ENCODE measurements at regions not wholly inside any gene's neighbourhood (a gene's known extent, or its start where the extent isn't known, plus 50 kb on each side); places are given as distances from the start of the nearest gene placed in this dataset.

GRCh38 chr11:116414357-116414880 is 358.4 kb downstream of the BUD13 start:
- Histone ChIP-seq H3K9me2 (ENCODE audit: insufficient read depth, low read length) (no peaks in the 10 kb centered on the region), H4K20me1 (ENCODE audit: insufficient read depth) (no peaks in the 10 kb centered on the region), H3K79me2 (replicated peaks; ENCODE audit: insufficient read depth, low read length) (no peaks in the 10 kb centered on the region), H3K4me3 (ENCODE audit: low read length) (peak overlapping the region; percentile 13), H3K27me3 (ENCODE audit: insufficient read depth, low read depth, low read length) (no peaks in the 10 kb centered on the region), H3K27ac (ENCODE audit: low read length) (peak overlapping the region; percentile 89), H3K36me3 (ENCODE audit: insufficient read depth, low read length) (no peaks in the 10 kb centered on the region), H3K9ac (ENCODE audit: low read length) (peak overlapping the region; percentile 58), H3K4me2 (ENCODE audit: low read length) (peak overlapping the region; percentile 85), H3F3A (ENCODE audit: insufficient read depth, low read length, poor library complexity, severe bottlenecking) (no peaks in the 10 kb centered on the region), H2AFZ (ENCODE audit: low read depth, low read length) (no peak overlapping the region), H3K9me3 (ENCODE audit: low read length) (no peaks in the 10 kb centered on the region)
- no peak for TF ChIP-seq POLR2AphosphoS5 (IDR thresholded peaks at IDR 0.05)
- TF ChIP-seq EP300 (conservative IDR thresholded peaks at IDR 0.05; ENCODE audit: poor library complexity, severe bottlenecking): no peak
- TF ChIP-seq CTCF (IDR thresholded peaks at IDR 0.05; ENCODE audit: poor library complexity, severe bottlenecking): no peak
- TF ChIP-seq SMC3 (conservative IDR thresholded peaks at IDR 0.05; ENCODE audit: poor library complexity): no peak
- TF ChIP-seq MXI1 (conservative IDR thresholded peaks at IDR 0.05; ENCODE audit: poor library complexity, severe bottlenecking): no peak
- TF ChIP-seq EZH2 (IDR thresholded peaks at IDR 0.05; ENCODE audit: borderline replicate concordance, insufficient read depth, low read length, poor library complexity, severe bottlenecking): no peak
- TF ChIP-seq REST (IDR thresholded peaks at IDR 0.05; ENCODE audit: borderline replicate concordance): no peak
- TF ChIP-seq RAD21 (conservative IDR thresholded peaks at IDR 0.05): no peak
- TF ChIP-seq TAF1 (IDR thresholded peaks at IDR 0.05; ENCODE audit: low read depth): no peak

- no peaks in the 10 kb centered on the region for H3K27me3 ChIP-seq (ENCODE audit: insufficient read depth, low read depth, low read length)
- no peak overlapping the region for H3K9ac ChIP-seq (ENCODE audit: low read length)
- H3K79me2 ChIP-seq (replicated peaks; ENCODE audit: insufficient read depth, low read length): no peaks in the 10 kb centered on the region
- no peaks in the 10 kb centered on the region for H3K9me3 ChIP-seq (ENCODE audit: low read length)
- H3K9me2 ChIP-seq (ENCODE audit: insufficient read depth, low read length): no peaks in the 10 kb centered on the region
- no peaks in the 10 kb centered on the region for H4K20me1 ChIP-seq (ENCODE audit: insufficient read depth)
- H3F3A ChIP-seq (ENCODE audit: insufficient read depth, low read length, poor library complexity, severe bottlenecking): no peaks in the 10 kb centered on the region
- no peaks in the 10 kb centered on the region for H3K36me3 ChIP-seq (ENCODE audit: insufficient read depth, low read length)
- H2AFZ ChIP-seq (ENCODE audit: low read depth, low read length): no peak overlapping the region
- TF ChIP-seq EP300 (conservative IDR thresholded peaks at IDR 0.05; ENCODE audit: poor library complexity, severe bottlenecking): no peak
- H3K4me3 ChIP-seq (ENCODE audit: low read length): no peak overlapping the region
- H3K27ac ChIP-seq (ENCODE audit: low read length): peak overlapping the region; percentile 89
- H3K4me2 ChIP-seq (ENCODE audit: low read length): no peak overlapping the region
Observed at GRCh38 chr11:116413301-116414242, 359.2 kb downstream of the BUD13 start.

All from neural cell (in vitro differentiated cells).